ENCODE measurements at regions not wholly inside any gene's neighbourhood (a gene's known extent, or its start where the extent isn't known, plus 50 kb on each side); places are given as distances from the start of the nearest gene placed in this dataset.

- in situ Hi-C loops (cut with MboI; ENCODE audit: low sequenced_read_pairs) = no loop called here
These were observed 152.7 kb downstream of the TBXT start for GRCh38 chr6:166014966-166015365.

GRCh38 chr6:166010136-166010960 is 157.3 kb downstream of the TBXT start:
- in situ Hi-C loops (cut with MboI; ENCODE audit: low sequenced_read_pairs) = no loop called here

- in situ Hi-C loops (cut with MboI; ENCODE audit: low sequenced_read_pairs) = no loop called here
These were observed 158.1 kb downstream of the TBXT start for GRCh38 chr6:166009385-166010031.

GRCh38 chr6:166008441-166009369 is 158.9 kb downstream of the TBXT start:
- in situ Hi-C loops (cut with MboI; ENCODE audit: low sequenced_read_pairs) = no loop called here

- in situ Hi-C loops (cut with MboI; ENCODE audit: low sequenced_read_pairs) = no loop called here
These were observed 160.0 kb downstream of the TBXT start for GRCh38 chr6:166007349-166008263.

GRCh38 chr6:166006900-166007301 is 160.8 kb downstream of the TBXT start:
- in situ Hi-C loops (cut with MboI; ENCODE audit: low sequenced_read_pairs) = no loop called here

GRCh38 chr6:166005944-166006899 is 161.4 kb downstream of the TBXT start:
- in situ Hi-C loops (cut with MboI; ENCODE audit: low sequenced_read_pairs) = no loop called here

GRCh38 chr6:166005401-166005943 is 162.2 kb downstream of the TBXT start:
- in situ Hi-C loops (cut with MboI; ENCODE audit: low sequenced_read_pairs) = no loop called here

GRCh38 chr6:166004876-166005275 is 162.8 kb downstream of the TBXT start:
- in situ Hi-C loops (cut with MboI; ENCODE audit: low sequenced_read_pairs) = no loop called here

- in situ Hi-C loops (cut with MboI; ENCODE audit: low sequenced_read_pairs) = no loop called here
These were observed 163.2 kb downstream of the TBXT start for GRCh38 chr6:166004471-166004870.

- in situ Hi-C loops (cut with MboI; ENCODE audit: low sequenced_read_pairs) = no loop called here
These were observed 164.1 kb downstream of the TBXT start for GRCh38 chr6:166003569-166003968.

GRCh38 chr6:166001359-166001758 is 166.3 kb downstream of the TBXT start:
- in situ Hi-C loops (cut with MboI; ENCODE audit: low sequenced_read_pairs) = no loop called here

- in situ Hi-C loops (cut with MboI; ENCODE audit: low sequenced_read_pairs) = no loop called here
These were observed 168.4 kb downstream of the TBXT start for GRCh38 chr6:165999279-165999678.

- in situ Hi-C loops (cut with MboI; ENCODE audit: low sequenced_read_pairs) = no loop called here
These were observed 169.6 kb downstream of the TBXT start for GRCh38 chr6:165998072-165998471.

GRCh38 chr6:165991341-165991740 is 176.3 kb downstream of the TBXT start:
- in situ Hi-C loops (cut with MboI; ENCODE audit: low sequenced_read_pairs) = no loop called here

- in situ Hi-C loops (cut with MboI; ENCODE audit: low sequenced_read_pairs) = no loop called here
These were observed 177.4 kb downstream of the TBXT start for GRCh38 chr6:165990216-165990615.

GRCh38 chr6:165988757-165989456 is 178.7 kb downstream of the TBXT start:
- in situ Hi-C loops (cut with MboI; ENCODE audit: low sequenced_read_pairs) = no loop called here

- in situ Hi-C loops (cut with MboI; ENCODE audit: low sequenced_read_pairs) = no loop called here
These were observed 179.3 kb downstream of the TBXT start for GRCh38 chr6:165988302-165988756.
